LHCN-M2 (cell line): ENCODE measurements at regions not wholly inside any gene's neighbourhood (a gene's known extent, or its start where the extent isn't known, plus 50 kb on each side); places are given as distances from the start of the nearest gene placed in this dataset.
A peak's percentile ranks its signal among the peaks of the same experiment; 100 is the strongest.

Source experiments
- DNase-seq: peaks from one replicate; pipeline ENCODE4 v3.0.0-alpha.2; 2012; ENCODE audit warnings: low read depth

DNA sequence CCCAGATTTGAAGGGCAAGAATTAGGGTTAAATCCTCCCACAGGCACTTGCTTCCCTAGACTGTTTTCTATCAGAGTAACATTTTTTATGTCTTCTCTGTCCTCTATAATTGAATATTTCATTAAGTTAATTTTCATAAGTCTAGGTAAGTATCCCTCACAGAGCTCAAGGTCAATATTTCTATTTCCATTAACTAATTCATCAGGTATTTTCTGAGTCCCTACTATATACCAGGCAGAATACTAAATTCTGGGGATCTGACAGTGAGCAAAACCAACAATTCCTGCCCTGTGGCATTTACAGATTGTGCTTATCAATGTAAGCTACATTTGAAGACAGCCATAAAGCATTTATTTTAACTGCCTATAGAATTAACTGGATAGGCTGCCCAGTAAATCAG, 86.4 kb upstream of the RBBP8 start:
- no peak for DNase-seq

DNA sequence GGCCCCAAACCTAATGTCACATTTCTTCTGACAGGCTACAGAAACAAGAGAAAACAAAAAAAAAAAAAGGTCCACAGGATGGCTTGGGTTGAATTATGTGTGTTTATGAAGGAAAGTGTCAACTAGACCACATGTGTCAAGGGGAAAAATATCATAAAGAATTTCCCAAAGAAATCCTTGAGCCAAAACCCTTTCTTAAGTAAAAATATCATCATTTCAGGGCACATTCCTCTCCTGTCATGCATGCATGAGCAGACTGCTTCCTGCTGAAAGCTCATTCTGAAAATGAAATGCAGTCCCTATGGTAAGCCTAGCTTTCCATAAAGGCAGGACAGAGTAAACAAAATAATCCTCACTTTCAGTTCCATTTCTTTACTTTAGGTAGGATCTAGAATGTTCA, 85.7 kb upstream of the RBBP8 start:
- DNase-seq, result no peak

DNA sequence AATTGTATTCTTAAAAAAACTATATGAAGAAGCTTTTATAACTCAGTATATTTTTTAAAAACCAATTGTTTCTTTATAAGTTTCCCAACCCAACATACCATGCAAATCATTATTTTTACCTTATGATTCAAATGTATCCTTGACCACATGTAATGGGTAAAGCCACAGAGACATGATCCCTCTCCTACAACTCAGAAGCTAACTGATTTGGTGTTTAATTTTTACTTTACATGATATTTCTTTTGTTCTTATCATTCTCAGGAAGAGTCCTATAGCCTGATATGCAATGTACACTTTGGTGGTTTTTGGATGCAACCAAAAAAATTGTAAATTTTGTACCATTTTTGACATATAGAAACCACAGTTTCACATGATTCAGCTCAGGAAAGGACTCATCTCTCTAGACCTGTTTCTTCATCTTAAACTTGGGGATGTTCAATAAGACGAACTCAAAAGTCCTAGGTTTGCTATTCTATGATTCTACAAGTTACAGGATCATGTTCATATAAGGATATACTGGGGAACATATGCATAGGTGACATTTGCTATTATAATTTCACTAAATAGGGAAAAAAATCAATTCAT, 85.2 kb upstream of the RBBP8 start:
- DNase-seq, result no peak

DNA sequence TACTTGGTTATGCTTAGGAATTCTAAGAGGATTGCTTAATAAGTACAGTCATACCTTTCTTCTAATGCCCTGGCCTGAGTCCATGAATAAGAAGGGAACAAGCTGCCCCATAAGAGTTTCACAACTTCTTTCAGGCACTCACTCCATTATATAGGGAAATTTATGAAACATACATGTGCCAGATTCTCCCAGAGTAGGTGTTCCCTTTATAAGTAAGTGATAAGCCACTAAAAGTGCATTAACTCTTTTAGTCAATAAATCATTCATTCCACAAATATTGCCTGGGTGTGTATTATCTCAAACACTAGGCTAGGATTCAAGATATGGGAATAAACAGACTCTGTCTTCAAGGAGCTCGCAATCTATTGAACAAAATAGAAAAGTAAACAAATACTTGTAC, 84.5 kb upstream of the RBBP8 start:
- peak; percentile 37 for DNase-seq

DNA sequence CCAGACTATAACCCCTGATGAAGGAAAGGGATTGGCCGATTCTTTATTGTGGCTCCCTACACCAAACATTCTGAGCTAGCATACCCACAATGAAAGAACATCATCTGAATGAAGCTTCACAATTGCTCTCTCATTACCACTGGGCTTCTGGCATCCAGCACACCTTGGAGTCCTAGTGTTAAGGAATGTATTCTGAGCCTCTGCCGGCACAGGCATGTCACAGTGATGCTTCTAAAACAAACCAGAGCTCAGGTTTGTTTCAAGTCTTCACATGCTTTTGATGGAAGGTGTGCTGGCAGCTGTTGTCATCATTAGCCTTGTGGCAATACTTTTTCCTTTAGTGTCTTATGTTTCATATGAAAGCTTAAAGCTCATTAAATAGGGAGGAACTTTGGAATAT, 76.3 kb upstream of the RBBP8 start:
- DNase-seq, result no peak

DNA sequence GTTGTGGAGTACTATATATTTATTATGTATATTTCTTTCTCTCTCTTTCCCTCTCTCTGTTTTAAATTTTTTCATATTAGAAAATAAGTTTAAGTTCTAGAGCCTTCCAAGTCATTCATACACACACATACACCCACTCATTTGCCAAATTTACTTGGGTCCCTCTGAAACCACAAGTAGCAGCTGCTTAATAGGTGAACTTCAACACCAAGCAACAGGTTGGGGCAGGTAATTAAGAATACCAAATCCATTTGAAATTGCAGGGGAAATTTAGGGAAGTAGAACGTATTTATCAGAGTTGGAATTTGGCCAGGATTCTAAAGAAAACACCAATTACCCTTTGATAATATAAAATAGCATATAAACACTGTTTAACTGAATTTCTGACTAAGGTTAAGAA, 75.0 kb upstream of the RBBP8 start:
- no peak for DNase-seq

DNA sequence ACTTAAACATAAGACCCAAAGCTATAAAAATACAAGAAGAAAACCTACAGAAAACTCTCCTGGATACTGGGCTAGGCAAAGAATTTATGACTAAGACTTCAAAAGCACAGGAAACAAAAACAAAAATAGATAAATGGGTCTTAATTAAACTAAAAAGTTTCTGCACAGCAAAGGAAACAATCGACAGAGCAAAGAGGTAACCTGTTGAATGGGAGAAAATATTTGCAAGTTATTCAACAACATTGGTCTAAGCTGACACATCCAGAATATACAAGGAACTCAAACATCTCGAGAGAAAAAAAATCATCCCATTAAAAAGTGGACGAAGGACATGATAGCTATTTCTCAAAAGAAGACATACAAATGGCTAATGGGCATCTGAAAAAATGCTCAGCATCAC, 72.3 kb upstream of the RBBP8 start:
- DNase-seq, result no peak

DNA sequence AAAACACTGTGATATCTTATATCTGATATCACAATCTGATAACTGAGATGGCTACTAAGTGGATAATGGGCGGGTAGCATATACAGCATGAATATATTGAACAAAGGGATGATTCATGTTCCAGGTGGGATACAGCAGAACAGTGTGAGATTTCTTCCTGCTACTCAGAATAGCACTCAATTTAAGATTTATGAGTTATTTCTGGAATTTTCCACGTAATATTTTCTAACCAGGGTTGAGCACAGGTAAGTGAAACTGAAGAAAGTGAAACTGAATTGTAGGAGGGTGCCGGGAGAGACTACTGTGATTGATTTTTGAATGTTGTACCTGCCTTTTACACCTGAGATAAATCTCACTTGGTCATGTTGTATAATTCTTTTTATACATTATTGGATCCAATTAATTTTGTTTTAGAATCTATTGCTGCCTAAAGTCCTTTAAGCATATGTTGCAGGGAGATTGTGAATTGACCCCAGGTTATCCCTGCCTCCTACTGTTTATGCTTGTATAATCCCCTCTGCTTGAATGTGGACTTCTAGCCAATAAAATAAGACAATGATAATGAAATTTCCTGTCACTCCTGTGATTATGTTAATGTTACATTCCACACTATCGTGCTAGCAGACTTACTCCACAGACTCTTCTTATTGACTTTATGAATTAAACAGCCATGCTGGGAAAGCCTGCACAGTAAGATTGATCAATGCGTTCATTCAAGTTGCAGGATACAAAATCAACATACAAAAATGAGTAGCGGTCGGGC, 67.6 kb upstream of the RBBP8 start:
- no peak for DNase-seq

DNA sequence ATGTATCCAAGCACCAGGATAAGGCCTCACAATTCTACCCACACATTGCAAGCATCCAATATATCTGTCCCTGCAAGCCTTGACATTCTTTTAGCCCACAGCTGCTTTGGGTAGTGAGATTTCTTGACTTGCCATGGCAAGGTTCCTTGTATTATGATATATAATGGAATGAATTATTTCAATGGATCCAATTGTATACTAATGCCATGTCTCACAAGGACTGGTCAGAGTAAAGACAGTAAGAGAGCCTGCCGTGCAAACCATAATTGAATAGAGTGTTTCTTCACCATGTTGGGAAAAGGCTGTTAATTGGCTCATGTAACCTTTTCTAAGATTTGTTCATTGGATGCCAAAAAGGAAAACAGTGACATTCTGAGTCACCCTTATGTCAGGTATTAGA, 64.3 kb upstream of the RBBP8 start:
- no peak for DNase-seq

DNA sequence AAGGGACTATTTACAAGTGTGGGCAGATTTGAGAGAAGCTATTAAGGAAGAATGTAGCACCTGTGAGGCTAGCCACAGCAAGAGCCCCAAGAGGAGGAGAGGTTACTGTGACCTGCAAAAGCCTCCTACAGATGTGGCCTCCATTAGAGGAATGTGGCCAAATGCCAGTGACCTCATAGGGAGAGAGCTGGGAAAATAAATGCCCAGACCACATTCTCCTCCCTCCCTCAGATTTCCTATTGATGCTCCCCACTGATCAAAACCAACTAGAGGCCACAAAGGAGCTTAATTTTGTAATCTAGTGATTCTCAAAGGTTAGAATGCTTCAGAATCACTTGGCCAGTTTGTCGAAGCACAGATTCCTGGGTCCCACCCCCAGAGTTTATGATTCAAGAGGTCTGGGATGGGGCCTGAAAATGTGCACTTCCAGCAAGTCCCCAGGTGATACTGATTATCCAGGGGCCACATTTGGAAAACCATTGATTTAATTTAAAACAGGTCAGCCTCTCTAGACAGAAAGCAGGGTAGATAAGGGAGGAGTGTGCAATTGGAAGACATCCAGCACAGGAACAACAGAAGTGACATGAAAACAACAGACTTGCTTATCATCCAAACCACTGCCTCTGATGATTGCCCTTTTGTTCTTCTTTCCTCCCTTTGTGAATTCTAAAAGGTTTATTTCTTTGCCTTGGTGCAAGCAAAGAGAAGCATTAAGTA, 61.2 kb upstream of the RBBP8 start:
- peak; percentile 6 for DNase-seq

DNA sequence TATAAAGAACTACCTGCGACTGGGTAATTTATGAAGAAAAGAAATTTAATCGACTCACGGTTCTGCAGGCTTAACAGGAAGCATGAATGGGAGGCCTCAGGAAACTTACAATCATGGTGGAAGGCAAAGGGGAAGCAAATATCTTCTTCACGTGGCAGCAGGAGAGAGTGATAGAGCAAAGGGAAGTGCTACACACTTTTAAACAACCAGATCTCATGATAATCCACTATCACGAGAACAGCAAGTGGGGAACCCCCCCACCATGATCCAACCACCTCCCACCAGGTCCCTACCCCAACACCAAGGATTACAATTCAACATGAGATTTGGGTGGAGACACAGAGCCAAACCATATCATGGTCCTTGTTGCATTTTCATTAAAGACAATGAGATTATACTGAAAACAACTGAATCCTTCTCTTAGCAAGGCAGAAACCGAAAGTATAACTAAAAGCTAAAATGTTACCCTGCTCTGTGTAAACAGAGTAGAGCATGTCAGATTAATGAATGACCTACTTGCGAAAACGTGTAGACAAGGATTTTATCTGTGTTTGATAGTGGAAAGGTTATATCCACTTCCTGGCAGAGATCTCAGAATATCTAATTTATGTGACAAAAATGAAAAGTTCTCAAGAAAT, 60.1 kb upstream of the RBBP8 start:
- DNase-seq, result no peak

DNA sequence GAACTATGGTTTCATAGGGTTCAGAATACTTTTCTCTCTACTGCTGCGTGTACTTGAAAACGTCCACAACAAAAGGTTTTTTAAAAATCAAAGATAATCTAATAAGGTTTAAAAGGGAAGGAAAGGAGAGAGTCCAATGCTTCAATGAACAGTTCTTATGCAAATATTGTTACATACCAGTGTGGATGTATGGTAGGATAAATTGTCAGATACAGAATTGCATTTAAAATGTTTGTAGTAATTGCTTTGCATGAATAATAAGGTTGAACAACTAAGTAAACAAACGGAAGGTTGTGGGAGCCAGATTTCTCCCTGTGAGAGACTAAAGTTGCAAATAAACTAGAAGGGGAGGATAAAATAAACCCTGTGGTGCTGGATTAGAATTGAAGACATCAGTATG, 53.8 kb upstream of the RBBP8 start:
- no peak for DNase-seq

DNA sequence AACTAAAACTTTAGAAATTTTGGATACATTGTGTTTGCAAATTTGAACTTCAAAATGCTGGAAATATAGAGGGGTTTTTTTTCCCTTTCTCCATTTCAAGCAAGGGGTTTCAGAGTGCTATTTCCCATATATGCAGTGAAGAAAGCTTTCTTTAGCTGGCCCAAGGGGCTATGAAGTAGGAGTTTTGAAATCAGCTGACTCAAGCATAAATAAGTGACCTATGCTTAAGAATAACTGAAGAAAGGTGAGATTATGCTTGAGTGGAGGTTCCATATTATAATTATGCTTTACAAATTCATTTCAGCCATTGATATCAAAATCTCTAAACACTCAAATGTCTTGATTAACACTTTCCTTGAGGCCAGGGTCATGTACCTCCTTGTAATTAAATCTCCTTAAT, 51.0 kb upstream of the RBBP8 start:
- DNase-seq, result no peak

DNA sequence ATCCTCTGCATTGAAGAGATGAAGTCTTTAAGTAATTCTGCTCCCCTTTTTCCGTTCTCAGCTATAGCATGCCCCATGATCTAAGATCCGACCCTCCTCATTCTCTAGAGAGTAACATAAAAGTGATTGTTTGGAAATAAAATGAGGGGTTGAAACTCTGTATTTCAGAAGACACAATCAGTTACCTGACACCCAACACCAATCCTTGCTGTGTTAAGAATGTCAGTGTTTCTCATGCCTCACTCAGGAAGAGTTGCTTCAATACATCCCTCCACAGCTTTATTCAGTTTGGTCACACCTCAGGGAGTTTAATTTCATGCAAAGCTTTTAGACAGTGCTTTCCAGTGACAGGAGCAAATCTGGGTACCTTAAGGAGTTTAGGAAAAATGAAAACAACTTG, 49.9 kb upstream of the RBBP8 start:
- DNase-seq, result no peak
